B cell (primary cell): ENCODE measurements at regions not wholly inside any gene's neighbourhood (a gene's known extent, or its start where the extent isn't known, plus 50 kb on each side); places are given as distances from the start of the nearest gene placed in this dataset.

Source experiments
- ATAC-seq: fragments of 200-7000 bp; cut with Tn5 transposase; one replicate; pipeline ENCODE4 v1.10.0; 2021; ENCODE audit warnings: low read depth, mild to moderate bottlenecking, moderate number of reproducible peaks, moderate library complexity
- CTCF ChIA-PET: fragments of 350-600 bp; sonication (Branson Sonifier 250); formaldehyde crosslinking; loops from one replicate; lab custom pipeline; 2021; ENCODE audit warnings: antibody characterized with exemption, inconsistent platforms; lab: Charles Lee
- POLR2A ChIA-PET: fragments of 350-600 bp; sonication (Branson Sonifier 250); formaldehyde crosslinking; loops from one replicate; lab custom pipeline; 2021; ENCODE audit warnings: antibody characterized with exemption; lab: Charles Lee
- DNase-seq: peaks from one replicate; pipeline ENCODE4 v3.0.0; 2013
- H2AFZ ChIP-seq: 2 replicates; pipeline ENCODE4 v1.6.1; 2012; ENCODE audit warnings: mild to moderate bottlenecking, low read depth, low read length; ENCODE audit not compliant: insufficient read depth, poor library complexity, severe bottlenecking
- H3K27ac ChIP-seq, 2 donors: 1 replicate in 1 of 2; 2 replicates in 1 of 2; pipeline ENCODE4 v1.5.1; 2012 to 2013; ENCODE audit warnings: low read length in 2 of 2, mild to moderate bottlenecking in 2 of 2, moderate library complexity in 1 of 2
- H3K27me3 ChIP-seq, 4 experiments: fragments of 200-600 bp in 1 of 4; sonication (generic) in 1 of 4; replicated peaks in 1 of 4; 1 replicate in 2 of 4; 2 replicates in 2 of 4; pipeline versions ENCODE4 v1.6.1 to v1.7.0; 2013 to 2016; ENCODE audit warnings: low read length in 3 of 4, mild to moderate bottlenecking in 2 of 4, mixed read lengths in 1 of 4, moderate library complexity in 1 of 4; ENCODE audit not compliant: insufficient read depth in 4 of 4, control insufficient read depth in 3 of 4; ENCODE audit errors: control extremely low read depth in 1 of 4
- H3K36me3 ChIP-seq, 2 experiments: replicated peaks in 1 of 2; 1 replicate in 1 of 2; 2 replicates in 1 of 2; pipeline versions ENCODE4 v1.6.1 to v1.7.1; 2013; ENCODE audit warnings: low read length in 1 of 2; ENCODE audit not compliant: insufficient read depth in 2 of 2, control insufficient read depth in 1 of 2; ENCODE audit errors: control extremely low read depth in 1 of 2, extremely low read depth in 1 of 2
- H3K4me1 ChIP-seq, 2 donors: fragments of 200-600 bp in 1 of 2; sonication (generic) in 1 of 2; 1 replicate in 1 of 2; 2 replicates in 1 of 2; pipeline versions ENCODE4 v1.5.1 to v1.6.1; 2013 to 2017; ENCODE audit warnings: low read length in 2 of 2; ENCODE audit not compliant: control insufficient read depth in 2 of 2, insufficient read depth in 2 of 2
- H3K4me2 ChIP-seq: replicated peaks from 2 replicates; pipeline ENCODE3; 2012; ENCODE audit warnings: mild to moderate bottlenecking, low read depth, low read length; ENCODE audit not compliant: poor library complexity, severe bottlenecking
- H3K4me3 ChIP-seq, 5 experiments: fragments of 200-600 bp in 1 of 5; sonication (generic) in 1 of 5; 1 replicate in 3 of 5; 2 replicates in 2 of 5; pipeline versions ENCODE4 v1.5.1 to v1.7.0; 2011 to 2016; ENCODE audit warnings: low read length in 4 of 5, mild to moderate bottlenecking in 4 of 5, low read depth in 2 of 5, control low read depth in 1 of 5, moderate library complexity in 1 of 5; ENCODE audit not compliant: insufficient read depth in 1 of 5; ENCODE audit errors: control extremely low read depth in 1 of 5, extremely low read depth in 1 of 5
- H3K79me2 ChIP-seq: fragments of 200-600 bp; sonication (generic); one replicate; pipeline ENCODE4 v1.6.0; 2016; ENCODE audit warnings: low read length; ENCODE audit not compliant: control insufficient read depth, insufficient read depth
- H3K9ac ChIP-seq: fragments of 200-600 bp; sonication (generic); 2 replicates; pipeline ENCODE4 v1.6.1; 2017; ENCODE audit warnings: mild to moderate bottlenecking, low read length, moderate library complexity
- H3K9me3 ChIP-seq, 3 donors: one replicate each; pipeline versions ENCODE4 v1.6.1 to v1.7.1; 2013; ENCODE audit warnings: low read length in 2 of 3; ENCODE audit not compliant: control insufficient read depth in 2 of 3, insufficient read depth in 1 of 3; ENCODE audit errors: control extremely low read depth in 1 of 3
- H4K20me1 ChIP-seq: 2 replicates; pipeline ENCODE4 v1.6.0; 2012; ENCODE audit warnings: mild to moderate bottlenecking, low read length; ENCODE audit not compliant: insufficient read depth, control insufficient read depth, poor library complexity, severe bottlenecking
- H3K27ac Mint-ChIP-seq: one replicate; pipeline ENCODE4 v1.8.0; 2021; ENCODE audit warnings: mixed read lengths
- H3K27me3 Mint-ChIP-seq: one replicate; pipeline ENCODE4 v1.8.0; 2021; ENCODE audit warnings: mixed read lengths
- H3K4me1 Mint-ChIP-seq: one replicate; pipeline ENCODE4 v1.8.0; 2021; ENCODE audit warnings: mixed read lengths
- H3K4me3 Mint-ChIP-seq: one replicate; pipeline ENCODE4 v1.8.0; 2021; ENCODE audit warnings: mixed read lengths
- H3K9me3 Mint-ChIP-seq: one replicate; pipeline ENCODE4 v1.8.0; 2022; ENCODE audit warnings: mixed read lengths; ENCODE audit not compliant: insufficient read depth
- CTCF ChIP-seq: fragments of 200-600 bp; IDR thresholded peaks from one replicate; pipeline ENCODE4 v1.8.0; 2022; ENCODE audit warnings: antibody characterized with exemption, mild to moderate bottlenecking
- EZH2 ChIP-seq: IDR thresholded peaks from 2 replicates; pipeline ENCODE4 v1.6.1; 2012; ENCODE audit warnings: borderline replicate concordance, low read depth, mild to moderate bottlenecking, moderate library complexity, low read length; ENCODE audit not compliant: insufficient read depth, poor library complexity, severe bottlenecking
- WGBS: methylation state at CpG from one replicate; pipeline ENCODE4 v1.1.5; 2013; ENCODE audit warnings: missing lambda C conversion rate; ENCODE audit not compliant: insufficient coverage; 5-methylcytosine and 5-hydroxymethylcytosine counted together
- intact Hi-C: fragments of 100-400 bp; cut with micrococcal nuclease; formaldehyde crosslinking; loops from one replicate; pipeline ENCODE4 v1.10.0; 2022

- Mint-ChIP-seq H3K9me3 (no peaks in the 10 kb centered on the region), H3K27me3 (peaks cover 14% of the 10 kb centered on the region), H3K4me1 (peaks cover 6% of the 10 kb centered on the region), H3K27ac (no peak overlapping the region), H3K4me3 (no peak overlapping the region)
- Histone ChIP-seq H3K27ac (no peak overlapping the region), H3K4me2 (no peak overlapping the region), H3K4me3 (no peak overlapping the region), H4K20me1 (no peaks in the 10 kb centered on the region), H3K4me1 (peaks cover 0 to 4% of the 10 kb centered on the region in 2 donors), H2AFZ (no peak overlapping the region), H3K27me3 (peaks cover 0 to 11% (median 1%) of the 10 kb centered on the region in 4 experiments), H3K9ac (no peak overlapping the region), H3K79me2 (no peaks in the 10 kb centered on the region), H3K9me3 (no peaks in the 10 kb centered on the region), H3K36me3 (no peaks in the 10 kb centered on the region)
- 58% methylated on average over 3 of the region's 5 CpGs for WGBS
- ChIA-PET POLR2A (no interaction called here), CTCF (interaction anchor here (2.6 kb wide), 1 partner anchor 465 kb away, joined by 9 read pairs; no protein-coding TSS in a partner anchor)
- intact Hi-C loops: no loop called here
- no peak for TF ChIP-seq CTCF
- no peak for TF ChIP-seq EZH2
- DNase-seq (no peak), ATAC-seq (no peak)
Observed at GRCh38 chr17:77548967-77549366, 408.2 kb downstream of the SEC14L1 start.

GRCh38 chr17:77549726-77550366 is 408.7 kb upstream of the TNRC6C start:
- ATAC-seq (no peak), DNase-seq (no peak)
- H3K27ac ChIP-seq: no peak overlapping the region
- H3K9ac ChIP-seq: no peak overlapping the region
- Mint-ChIP-seq H3K9me3 (no peaks in the 10 kb centered on the region), H3K4me3 (no peak overlapping the region), H3K27me3 (peaks cover 9% of the 10 kb centered on the region), H3K27ac (no peak overlapping the region), H3K4me1 (peaks cover 9% of the 10 kb centered on the region)
- H4K20me1 ChIP-seq: no peaks in the 10 kb centered on the region
- intact Hi-C loops: no loop called here
- no peak overlapping the region for H3K4me3 ChIP-seq
- H3K27me3 ChIP-seq: peaks cover 0 to 6% (median 1%) of the 10 kb centered on the region in 4 experiments
- no peak overlapping the region for H2AFZ ChIP-seq
- H3K36me3 ChIP-seq: no peaks in the 10 kb centered on the region
- TF ChIP-seq CTCF: no peak
- no peak for TF ChIP-seq EZH2
- no peaks in the 10 kb centered on the region for H3K79me2 ChIP-seq
- ChIA-PET CTCF (no interaction called here), POLR2A (no interaction called here)
- WGBS: 87% methylated on average over 6 of the region's 10 CpGs
- H3K9me3 ChIP-seq: no peaks in the 10 kb centered on the region
- H3K4me1 ChIP-seq: peaks cover 0 to 8% of the 10 kb centered on the region in 2 donors
- no peak overlapping the region for H3K4me2 ChIP-seq
